Endothelial cell of umbilical vein (primary cell): ENCODE measurements at regions not wholly inside any gene's neighbourhood (a gene's known extent, or its start where the extent isn't known, plus 50 kb on each side); places are given as distances from the start of the nearest gene placed in this dataset.

Experiments used
- EZH2 ChIP-seq: IDR thresholded peaks from 2 replicates; pipeline ENCODE4 v1.6.1; 2012; ENCODE audit warnings: borderline replicate concordance, low read depth, mild to moderate bottlenecking, moderate library complexity, low read length, inconsistent platforms; ENCODE audit not compliant: severe bottlenecking
- GATA2 ChIP-seq: IDR thresholded peaks from 2 replicates; pipeline ENCODE4 v1.7.0; 2011; ENCODE audit warnings: low read depth, mild to moderate bottlenecking, moderate library complexity, mixed read lengths, low read length; ENCODE audit not compliant: insufficient read length, insufficient read depth
- MYC ChIP-seq: IDR thresholded peaks from one replicate; pipeline ENCODE4 v1.6.1; 2011; ENCODE audit warnings: mild to moderate bottlenecking, low read depth, low read length
- POLR2AphosphoS5 ChIP-seq: IDR thresholded peaks from 2 replicates; pipeline ENCODE4 v1.6.1; 2012; ENCODE audit warnings: low read depth, mild to moderate bottlenecking, control low read depth, low read length, moderate library complexity; ENCODE audit not compliant: insufficient read depth
- TF ChIP-seq, protein P1 (sequence below), 2 donors: IDR thresholded peaks; 1 replicate in 1 of 2; 2 replicates in 1 of 2; pipeline ENCODE4 v1.5.1; 2011; ENCODE audit warnings: low read length in 2 of 2, mild to moderate bottlenecking in 2 of 2, moderate library complexity in 2 of 2, control low read depth in 1 of 2, inconsistent platforms in 1 of 2, low read depth in 1 of 2; ENCODE audit not compliant: insufficient read depth in 1 of 2; ENCODE audit errors: extremely low read depth in 1 of 2

DNA sequence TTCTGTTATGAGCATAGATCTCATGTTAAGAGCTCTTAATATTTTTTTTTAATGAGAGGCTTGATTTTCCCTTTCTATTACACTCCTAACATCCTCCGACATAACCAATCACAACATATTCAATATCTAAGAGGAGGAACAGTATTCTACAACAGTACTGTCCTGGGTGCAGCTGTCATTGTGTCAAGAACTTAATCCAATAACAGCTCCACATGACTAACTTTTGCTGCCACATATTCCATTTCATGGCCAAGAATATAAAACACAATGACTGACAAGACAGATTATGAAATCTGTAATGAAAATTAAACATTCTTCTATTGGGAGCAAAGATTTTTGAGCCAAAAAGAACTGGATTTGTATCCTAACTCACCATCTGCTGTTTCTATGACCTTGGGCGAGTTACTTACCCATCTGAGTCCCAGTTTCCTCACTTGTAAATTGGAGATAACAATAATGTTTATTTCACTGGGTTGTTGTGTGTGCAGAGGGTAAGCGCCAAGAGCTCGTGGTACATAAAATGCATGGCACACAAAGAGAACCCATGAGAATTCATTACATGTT is 405.6 kb downstream of the SPRY1 start:
- no peak for TF ChIP-seq MYC
- no peak for TF ChIP-seq POLR2AphosphoS5
- TF ChIP-seq EZH2 = no peak
- TF ChIP-seq, protein P1, sequence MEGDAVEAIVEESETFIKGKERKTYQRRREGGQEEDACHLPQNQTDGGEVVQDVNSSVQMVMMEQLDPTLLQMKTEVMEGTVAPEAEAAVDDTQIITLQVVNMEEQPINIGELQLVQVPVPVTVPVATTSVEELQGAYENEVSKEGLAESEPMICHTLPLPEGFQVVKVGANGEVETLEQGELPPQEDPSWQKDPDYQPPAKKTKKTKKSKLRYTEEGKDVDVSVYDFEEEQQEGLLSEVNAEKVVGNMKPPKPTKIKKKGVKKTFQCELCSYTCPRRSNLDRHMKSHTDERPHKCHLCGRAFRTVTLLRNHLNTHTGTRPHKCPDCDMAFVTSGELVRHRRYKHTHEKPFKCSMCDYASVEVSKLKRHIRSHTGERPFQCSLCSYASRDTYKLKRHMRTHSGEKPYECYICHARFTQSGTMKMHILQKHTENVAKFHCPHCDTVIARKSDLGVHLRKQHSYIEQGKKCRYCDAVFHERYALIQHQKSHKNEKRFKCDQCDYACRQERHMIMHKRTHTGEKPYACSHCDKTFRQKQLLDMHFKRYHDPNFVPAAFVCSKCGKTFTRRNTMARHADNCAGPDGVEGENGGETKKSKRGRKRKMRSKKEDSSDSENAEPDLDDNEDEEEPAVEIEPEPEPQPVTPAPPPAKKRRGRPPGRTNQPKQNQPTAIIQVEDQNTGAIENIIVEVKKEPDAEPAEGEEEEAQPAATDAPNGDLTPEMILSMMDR (IDR thresholded peaks at IDR 0.05; ENCODE audit: extremely low read depth in 1 of 2, insufficient read depth in 1 of 2, low read depth in 1 of 2, low read length in 2 of 2) = no peak
- TF ChIP-seq GATA2 = no peak
